ENCODE measurements at regions not wholly inside any gene's neighbourhood (a gene's known extent, or its start where the extent isn't known, plus 50 kb on each side); places are given as distances from the start of the nearest gene placed in this dataset.

DNA sequence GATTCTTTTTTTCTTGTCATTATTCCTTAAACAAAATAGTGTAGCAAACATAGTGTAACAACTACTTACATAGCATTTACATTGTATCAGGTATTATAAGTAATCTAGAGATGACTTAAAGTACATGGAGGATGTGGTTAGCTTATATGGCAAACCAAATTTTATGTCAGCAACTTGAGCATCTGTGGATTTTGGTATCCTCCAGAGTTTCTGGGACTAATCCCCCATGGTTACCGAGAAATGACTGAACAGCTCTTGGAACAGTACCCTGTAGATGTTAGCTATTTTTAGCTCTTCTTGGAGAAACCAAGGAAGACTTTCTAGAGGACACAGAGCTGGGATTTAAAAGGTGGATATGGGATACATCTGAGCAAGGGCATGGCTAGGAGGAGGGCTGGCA, 157.6 kb upstream of the KLF4 start:
- no peak for DNase-seq

DNA sequence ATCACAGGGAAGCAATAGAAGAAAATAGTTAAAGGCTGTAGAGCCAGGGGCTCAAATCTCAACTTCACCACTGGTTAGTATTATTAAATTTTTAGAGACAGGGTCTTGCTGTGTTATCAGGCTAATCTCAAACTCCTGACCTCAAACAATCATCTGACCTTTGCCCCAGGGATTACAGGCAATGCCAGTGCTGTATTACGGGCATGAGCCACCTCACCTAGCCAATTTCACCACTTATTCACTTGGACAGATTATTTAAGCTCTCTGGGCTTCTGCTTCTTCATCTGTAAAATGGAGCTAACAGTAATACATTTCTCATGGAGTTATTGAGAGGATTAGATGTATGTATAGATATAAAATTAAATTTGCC, 155.9 kb upstream of the KLF4 start:
- DNase-seq, result no peak

GRCh38 chr9:107644733-107645463, 155.3 kb upstream of the KLF4 start:
- DNase-seq, result no peak

GRCh38 chr9:107639426-107639825, 149.9 kb upstream of the KLF4 start:
- no peak for DNase-seq

DNA sequence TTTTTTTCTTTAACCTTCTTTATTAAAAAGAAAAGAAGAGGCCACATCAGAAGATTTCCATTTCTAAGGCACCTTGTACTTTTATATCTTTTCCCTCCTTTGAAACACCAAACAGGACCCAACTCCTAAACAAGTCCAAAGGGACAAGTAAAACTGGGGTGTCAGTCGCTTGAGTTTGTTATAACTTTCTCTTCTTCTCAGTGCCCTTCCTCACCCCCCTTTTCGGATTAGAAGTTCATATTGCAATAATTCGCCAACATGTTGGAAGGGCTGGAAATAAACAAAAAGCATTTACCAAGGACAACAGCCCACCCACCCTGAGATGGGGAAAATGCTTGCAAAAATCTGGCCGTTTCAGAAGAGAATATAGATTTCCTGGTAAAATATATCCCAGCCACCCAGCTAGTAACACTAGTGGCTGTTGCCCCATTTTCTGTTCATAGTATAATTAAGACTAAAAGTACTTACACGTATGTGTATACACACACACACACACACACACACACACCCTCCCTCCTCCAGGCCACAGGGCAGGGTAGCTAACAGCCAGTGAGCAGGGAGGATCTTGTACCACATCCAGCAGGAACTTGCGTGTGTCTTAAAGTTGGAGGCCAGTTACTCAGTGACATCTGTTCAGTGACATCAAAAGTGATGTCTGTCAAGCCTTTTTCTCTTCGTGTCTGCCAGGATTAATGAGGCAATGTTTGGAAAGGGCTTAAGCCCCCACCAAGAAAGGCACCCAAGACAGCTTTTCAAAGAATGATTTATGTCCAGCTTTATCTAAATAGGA, 149.1 kb upstream of the KLF4 start:
- DNase-seq, result no peak

DNA sequence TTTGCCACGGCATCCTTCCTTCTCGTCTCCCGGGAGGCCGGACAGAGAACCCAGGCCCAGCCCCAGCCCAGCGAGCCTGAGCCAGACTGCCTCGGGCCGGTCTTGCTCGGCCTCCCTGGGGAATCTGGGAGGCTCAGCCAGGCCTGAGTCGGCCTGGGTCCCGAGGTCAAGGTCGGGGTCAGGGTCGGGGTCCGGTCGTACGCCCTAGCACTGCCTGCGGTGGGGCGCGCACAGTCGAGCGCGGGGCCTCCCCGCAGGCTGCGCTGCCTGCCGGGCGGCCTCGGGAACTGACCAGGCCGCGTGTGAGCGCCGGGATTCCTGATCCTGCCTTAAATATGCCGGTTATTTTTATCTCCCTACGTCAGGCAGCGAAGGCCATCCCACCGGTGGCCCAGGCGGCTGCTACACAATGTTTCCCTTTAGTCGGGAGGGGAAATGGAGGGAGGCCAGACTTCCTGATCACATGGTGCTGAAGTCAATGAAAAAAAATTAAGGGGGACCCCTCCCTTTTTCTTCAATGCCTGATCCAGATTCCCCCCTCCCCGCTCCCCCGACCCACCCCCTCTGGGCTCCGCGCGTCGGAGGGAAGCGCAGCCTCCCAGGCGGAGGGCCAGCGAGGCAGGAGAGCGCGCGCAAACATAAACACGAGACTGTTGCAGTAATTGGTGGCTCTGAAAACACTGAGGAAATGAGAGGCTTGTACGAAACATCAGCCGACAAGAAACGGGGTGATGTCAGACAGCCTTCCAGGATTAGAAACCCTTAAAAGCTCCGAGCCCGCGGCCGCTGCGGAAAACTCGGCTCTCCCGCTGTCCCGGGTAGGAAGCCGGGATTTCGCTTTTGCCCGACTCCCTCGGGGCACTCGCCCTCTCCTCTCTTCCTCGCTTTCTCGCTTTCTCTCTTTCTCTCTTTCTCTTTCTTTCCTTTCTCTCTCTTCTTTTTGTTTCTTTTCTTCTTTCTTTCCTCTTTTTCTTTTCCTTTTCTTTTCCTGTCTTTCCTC, 148.2 kb upstream of the KLF4 start:
- peak; percentile 34 for DNase-seq

- DNase-seq, result no peak
Observed at GRCh38 chr9:107636571-107637381, 147.2 kb upstream of the KLF4 start.

- no peak for DNase-seq
Observed at GRCh38 chr9:107635803-107636174, 146.2 kb upstream of the KLF4 start.

DNA sequence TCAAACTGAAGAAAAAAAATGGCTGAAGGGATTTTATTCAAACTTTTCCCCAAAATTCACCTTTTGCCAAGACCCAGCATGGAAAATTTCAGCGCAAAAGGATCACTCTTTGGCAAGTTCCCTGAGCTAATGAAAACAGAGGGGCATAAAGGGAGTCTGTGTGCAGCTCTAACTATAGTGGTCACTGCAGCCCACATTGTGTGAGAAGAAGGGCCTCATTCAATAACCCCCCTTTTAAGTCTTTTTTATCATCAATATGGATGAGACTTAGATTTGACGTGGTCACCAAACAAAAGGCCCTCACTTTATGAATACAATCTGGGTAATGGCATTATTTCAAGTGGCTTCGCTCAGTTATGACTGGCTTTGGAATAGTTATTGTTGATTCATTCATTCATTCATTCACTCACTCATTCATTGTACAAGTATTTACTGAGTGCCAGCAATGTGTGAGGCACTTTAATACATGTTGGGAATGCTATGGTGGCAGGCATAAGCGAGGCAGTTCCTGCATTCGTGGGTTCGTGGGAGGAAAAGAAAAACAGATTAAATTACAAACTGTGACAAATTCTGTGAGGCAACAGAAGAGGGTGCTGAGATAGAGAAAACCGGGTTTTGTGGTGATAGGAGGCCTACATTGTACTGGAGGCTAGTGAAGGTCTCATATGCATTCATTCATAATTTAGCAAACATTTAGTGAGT, 145.7 kb upstream of the KLF4 start:
- no peak for DNase-seq

DNA sequence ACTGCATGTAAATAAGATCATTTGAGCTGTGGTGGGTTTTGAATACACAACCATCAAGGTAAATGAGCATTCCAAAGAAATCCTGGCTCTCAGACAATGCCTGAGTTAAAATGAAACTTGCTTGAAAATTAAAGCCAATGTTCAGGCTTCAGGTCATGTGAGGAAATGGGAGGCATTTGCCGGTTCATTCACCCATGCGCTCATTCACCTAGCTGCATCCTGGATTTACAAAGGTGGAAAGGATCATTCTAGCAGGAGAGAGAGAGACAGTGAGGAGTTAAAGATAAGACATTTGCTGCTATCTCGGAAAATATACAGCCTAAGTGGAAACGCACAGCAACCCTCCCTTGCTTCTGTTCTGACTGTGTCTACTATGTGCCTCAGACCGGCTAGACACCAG, 143.8 kb upstream of the KLF4 start:
- no peak for DNase-seq

- DNase-seq, result no peak
Observed at GRCh38 chr9:107632661-107633060, 143.1 kb upstream of the KLF4 start.

DNA sequence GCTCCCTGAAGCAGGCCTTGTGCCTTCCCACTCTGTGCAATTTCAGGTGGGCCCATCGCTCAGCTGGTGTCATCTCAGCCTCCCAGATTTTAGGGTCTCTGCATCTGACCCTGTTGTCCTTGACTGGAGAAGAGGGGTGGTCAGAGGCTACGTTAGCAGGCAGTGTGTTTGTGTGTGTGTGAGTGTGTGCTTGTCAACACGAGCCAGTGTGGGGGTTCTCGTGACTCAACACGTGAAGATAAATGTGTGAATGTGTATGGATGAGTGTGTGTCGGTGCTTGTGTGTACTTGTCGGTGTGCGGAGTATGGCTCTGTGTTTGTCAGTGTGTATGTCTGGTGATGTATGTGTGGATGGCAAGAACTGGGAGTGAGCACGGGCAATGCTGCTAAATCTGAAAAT, 142.6 kb upstream of the KLF4 start:
- no peak for DNase-seq

- DNase-seq, result no peak
Observed at GRCh38 chr9:107631788-107632187, 142.2 kb upstream of the KLF4 start.

GRCh38 chr9:107630156-107630555, 140.6 kb upstream of the KLF4 start:
- no peak for DNase-seq

DNA sequence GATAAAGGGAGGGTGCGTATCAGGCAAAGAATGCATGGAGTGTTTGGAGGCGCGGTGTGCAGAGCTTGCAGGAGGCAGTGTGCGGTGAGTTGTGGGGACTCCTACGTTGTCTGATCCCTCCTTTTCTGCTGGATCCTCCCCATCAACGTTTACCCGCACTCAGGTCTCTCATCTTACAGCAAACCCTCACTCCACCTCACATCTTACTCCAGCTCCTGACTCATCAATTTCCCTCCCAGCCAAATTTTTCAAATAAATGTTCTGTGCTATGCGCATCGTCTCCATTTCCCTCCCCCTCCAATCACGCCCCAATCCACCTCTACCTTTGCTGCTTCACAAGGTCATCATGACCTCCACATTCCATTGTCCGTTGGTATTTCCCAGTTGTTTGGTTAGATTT, 138.9 kb upstream of the KLF4 start:
- DNase-seq, result no peak

- DNase-seq, result no peak
Observed at GRCh38 chr9:107627781-107628180, 138.2 kb upstream of the KLF4 start.

DNA sequence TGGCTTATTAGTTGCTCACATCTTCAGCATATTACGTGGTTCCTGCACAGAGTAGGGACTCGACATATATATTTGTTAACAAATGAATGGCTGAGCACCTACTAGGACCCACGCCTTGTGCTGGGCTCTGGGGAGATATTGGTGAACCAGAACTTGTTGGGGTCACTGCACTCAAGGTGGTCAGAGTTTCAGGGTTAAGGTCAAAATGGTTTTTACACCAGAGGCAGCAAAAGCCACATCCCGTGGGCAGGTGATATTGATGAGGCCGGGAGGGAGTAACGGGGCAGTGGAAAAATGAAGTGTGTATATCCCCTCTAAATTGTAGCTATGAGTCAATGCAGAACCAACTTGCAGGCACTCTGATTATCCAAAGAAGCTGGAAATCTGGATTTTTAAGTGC, 136.5 kb upstream of the KLF4 start:
- no peak for DNase-seq

DNA sequence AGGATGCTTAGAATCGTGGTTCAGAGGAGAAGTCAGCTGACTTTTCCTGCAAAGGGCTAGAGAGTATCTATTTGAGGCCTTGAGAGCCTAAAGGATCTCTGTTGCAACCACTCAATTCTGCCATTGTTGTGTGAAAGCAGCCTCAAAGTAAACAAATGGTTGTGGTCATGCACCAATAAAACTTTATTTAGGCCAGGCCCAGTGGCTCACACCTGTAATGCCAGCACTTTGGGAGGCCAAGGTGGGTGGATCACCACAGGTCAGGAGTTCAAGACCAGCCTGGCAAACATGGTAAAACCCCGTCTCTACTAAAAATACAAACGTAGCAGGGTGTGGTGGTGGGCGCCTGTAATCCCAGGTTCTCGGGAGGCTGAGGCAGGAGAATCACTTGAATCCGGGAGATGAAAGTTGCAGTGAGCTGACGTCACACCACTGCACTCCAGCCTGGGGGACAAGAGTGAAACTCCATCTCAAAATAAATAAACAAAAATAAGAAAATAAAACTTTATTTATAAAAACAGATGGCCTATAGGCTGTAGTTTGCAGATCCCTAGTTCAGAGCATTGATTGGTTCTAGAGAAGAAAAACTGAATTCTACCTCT, 135.9 kb upstream of the KLF4 start:
- DNase-seq, result no peak

DNA sequence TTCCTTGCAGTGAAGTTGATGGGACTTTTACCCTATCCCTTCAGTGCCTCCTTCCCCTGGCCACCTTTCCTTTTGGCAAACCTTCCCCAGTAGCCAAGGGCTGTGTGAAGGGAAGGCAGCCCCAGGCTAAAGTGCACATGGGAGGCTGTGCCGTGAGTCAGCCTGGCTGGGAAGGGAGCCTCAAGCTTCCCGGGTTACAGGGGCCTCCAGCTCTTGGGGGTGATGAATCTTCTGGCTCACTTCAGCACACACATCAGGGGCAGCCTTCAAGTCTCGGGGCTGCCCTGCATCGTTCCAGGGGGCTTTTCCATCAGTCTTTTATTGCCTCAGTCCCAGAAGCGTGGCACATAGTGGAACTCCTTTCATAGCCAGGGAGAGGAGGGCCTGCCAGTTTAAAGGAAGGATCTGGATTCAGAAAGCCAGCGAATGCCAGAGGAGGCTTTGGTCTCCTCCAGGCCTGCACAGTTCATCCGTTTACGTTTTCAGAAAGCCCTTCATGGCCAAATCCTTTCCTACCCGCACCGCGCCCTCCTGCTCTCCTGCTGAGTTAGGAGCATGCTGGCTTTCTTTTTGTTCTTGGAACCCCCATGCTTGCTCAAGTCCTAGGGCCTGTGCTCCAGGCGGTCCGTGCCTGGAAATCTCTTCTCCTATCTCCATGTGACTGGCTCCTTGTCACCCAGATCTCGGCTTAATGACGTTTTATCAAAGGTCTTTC, 134.8 kb upstream of the KLF4 start:
- no peak for DNase-seq

GRCh38 chr9:107621436-107621835, 131.9 kb upstream of the KLF4 start:
- no peak for DNase-seq

DNA sequence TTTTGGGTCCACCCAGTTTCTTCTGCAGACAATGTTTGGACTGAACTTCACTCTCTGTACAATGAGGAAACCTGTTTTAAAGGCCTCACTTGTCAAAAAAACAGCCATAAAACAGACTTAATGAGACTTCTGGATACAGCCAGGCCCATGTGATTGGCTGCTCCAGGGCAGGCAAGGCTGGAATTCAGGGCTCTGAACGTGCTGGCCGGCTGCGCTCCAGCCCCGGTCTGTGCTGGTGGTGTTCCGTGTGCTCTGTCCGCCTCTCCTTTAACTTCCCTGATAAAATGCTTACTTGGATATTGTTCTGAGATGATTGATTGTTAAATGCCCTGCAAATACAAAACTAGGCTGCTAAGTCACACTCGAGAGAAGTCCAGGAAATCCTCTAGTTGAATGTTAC, 131.2 kb upstream of the KLF4 start:
- DNase-seq, result no peak

Measured in NCI-H526 treated with DMSO at 0.1 percent for 48 hours (cell line).